Activated CD8-positive, alpha-beta memory T cell treated with anti-CD3 and anti-CD28 coated beads, Interleukin-2, amount 50 U/mL, for 4 hours (primary cell): ENCODE measurements at regions not wholly inside any gene's neighbourhood (a gene's known extent, or its start where the extent isn't known, plus 50 kb on each side); places are given as distances from the start of the nearest gene placed in this dataset.

ENCODE experiments used
- DNase-seq: peaks from one replicate; pipeline ENCODE4 v3.0.0-alpha.2; 2020

DNA sequence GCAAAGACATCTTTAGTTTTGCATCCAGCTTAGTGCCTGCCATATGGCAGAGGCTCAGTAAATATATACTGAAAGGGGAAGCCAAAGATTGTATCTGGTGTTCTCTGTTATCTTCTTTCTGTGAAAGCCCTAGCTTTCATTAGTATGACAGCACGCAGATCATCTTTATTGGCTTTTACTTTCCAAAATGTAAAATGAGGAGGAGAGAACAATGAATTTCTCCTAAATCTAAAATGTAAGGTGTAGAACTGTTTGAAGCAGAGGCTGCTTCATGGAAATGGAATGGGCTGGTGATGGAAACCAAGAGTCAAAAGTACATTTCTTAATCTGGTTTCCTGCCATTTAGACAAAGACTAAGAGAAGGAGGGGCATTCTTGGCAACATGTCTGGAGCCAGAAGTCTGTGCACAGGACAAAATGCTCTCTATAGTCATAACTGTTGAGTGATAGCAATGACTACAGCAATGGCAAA, 1029.9 kb upstream of the PIK3C3 start:
- no peak for DNase-seq

DNA sequence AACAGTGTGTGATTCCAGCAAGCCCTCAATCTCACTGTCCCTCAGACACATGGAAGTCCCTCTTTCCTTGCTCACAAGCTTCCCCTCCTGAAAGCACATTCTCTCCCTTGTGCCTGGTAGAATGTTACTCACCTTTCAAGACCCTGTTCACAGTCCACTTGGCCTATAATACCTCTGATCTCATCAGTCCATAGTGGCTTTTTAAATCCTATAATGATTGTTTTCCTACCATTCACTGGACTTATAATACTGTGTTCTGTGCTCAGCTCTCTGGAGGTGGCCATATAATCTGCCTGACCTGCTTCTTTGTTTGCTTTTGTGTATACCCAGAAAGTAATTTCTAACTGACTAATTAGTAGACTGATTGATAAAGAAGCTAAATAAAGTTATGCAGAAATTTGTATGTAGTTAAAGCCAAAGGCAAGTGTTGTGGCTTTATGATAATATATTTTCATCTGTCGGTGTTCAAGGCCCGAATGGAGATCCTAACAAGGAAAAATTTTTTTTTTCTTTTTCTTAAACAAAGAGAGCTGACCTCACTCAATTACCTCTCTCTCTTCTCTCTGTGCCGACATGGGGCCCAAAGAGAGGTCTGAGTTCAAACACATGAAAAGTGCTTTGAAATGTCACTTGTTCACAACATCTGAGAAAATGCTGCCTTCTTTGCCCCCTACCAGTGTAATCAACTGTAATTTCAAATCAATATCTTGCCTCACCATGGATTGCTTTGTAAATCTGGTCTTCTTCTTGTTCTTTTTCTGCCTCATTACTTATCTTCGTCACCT, 1033.0 kb upstream of the PIK3C3 start:
- DNase-seq = no peak

DNA sequence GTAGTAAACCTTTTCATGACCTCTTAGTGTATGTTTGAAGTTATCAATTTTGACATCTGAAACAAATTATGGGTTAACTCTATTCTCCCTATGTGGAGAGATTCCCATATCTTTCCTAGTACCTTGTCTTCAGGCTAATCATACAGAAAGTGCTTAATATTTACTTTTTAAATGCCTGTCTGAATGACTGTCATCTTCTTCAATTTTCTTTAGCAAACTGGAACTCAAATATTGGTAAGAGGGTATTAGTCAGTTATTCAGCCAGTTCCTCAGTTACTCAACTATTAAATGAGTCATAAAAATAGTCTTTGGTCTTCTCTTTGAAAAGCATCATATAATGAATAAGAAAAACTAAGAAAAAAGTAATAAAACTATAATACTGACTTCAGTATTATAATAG, 1038.0 kb upstream of the PIK3C3 start:
- DNase-seq = no peak

DNA sequence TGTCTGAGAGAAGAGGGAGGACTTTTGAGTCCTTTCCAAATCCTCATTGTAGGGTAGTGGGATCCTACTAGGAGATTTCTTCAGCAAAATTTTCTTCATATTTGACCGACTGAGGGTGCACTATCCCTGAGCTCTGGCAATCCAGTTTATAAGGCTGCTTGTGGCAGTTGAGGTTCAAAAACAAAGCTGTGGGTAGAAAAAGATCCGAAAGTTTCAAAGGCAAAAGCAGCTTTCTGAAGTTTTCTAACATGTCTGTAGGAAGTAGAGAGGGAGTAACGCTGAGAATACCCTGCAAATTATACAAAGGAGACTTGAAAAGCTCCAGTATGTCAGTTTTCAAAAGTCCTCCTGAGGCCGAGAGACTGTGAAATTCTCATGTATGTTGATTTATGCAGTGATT, 1039.3 kb upstream of the PIK3C3 start:
- no peak for DNase-seq

DNA sequence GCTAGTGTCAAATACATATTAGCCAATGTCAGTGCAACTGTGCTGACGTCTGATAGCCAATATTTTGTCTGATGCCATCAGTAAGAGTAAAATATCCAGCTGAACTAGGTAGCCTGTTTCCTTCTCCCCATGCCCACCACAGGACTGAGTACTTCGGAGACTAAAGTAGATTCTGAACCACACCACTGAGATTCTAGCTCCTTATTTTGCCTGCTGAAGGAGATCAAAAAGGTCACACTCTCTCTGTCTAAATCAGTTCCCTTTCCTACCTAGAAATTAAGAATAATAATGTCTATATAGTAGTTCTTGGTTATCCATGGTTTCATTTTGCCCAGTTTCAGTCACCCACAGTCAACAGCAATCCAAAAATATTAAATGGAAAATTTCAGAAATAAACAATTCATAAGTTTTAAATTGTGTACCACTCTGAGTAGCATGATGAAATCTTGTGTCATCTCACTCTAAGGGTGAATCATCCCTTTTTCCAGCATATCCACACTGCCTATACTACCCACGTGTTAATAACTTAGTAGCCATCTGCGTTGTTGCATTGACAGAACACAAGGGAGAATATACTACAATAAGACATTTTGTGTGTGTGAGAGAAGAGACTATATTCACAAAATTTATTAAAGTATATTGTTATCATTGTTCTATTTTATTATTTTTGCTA, 1043.3 kb upstream of the PIK3C3 start:
- no peak for DNase-seq

DNA sequence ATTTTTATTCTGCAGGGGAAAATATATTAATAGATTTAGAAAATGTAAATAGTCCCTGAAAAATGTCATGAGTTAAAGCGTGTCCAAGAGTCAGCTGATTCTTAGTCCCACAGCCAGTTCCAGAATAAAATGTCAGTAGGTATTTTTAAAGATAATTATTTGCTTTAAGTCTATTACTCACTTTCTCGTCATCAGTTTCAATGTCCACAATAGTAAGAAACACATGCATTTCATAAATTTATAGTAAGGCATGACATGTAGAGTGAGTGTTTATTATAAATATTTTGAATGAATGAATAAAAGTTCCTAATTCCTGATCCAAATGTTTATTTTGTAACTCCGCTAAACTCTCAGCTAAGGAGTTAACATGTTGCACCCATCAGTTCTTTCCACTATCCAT, 1044.0 kb upstream of the PIK3C3 start:
- no peak for DNase-seq

DNA sequence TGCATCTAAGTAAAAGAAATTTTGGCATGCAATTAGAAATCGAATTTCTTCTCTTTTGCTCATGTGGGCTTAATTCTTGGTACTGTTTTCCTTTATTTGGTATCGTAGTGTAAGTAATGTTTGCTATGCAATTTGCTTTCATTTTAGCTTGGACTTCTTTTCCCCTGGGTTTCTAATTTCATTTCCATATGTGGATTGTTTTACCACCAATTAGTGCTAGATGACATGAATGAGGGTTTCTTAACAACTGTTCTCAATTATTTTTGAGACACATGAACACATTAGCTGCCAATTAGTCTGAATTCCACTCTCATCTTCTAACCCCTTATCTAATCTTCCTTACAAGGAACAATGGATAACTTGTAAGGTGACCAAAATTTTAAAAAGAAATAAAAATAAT, 1047.2 kb upstream of the PIK3C3 start:
- DNase-seq = no peak

DNA sequence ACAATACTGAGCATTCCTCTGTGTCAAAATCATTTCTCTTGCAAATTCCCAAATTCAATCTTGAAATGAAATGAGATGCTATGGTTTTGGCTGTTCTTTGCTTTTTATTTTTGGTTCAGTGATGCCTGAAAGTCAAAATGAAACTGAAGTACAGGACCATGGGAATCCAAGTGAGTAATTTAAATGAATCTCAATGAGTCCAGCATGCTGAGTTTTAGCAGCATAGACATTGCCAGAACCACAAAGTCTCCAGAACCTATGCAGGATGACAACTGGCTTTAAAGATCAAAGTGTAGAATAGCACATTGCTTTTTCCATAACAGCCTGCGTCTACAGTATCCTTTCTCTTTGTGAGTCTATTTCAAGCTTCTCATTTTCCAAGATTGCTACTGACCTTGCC, 1050.7 kb upstream of the PIK3C3 start:
- DNase-seq = no peak

DNA sequence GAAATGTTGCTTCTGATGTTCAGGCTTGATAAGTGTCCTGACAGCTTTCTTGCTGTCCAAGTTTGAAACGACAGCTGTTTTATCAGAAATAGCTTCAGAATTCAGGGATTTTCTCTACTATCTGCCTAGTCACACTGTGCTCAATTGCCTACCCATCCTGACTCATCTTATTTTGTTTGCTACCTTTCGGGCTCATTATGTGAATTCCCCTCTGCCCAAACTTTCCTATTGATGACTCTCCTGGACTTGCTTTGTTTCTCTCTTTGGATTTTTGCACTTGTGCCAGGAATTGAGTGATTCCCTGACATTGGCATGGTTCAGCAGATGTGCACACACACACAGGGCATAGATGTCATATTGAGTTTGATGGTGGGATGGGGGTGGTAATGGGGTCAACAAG, 1052.6 kb upstream of the PIK3C3 start:
- no peak for DNase-seq

DNA sequence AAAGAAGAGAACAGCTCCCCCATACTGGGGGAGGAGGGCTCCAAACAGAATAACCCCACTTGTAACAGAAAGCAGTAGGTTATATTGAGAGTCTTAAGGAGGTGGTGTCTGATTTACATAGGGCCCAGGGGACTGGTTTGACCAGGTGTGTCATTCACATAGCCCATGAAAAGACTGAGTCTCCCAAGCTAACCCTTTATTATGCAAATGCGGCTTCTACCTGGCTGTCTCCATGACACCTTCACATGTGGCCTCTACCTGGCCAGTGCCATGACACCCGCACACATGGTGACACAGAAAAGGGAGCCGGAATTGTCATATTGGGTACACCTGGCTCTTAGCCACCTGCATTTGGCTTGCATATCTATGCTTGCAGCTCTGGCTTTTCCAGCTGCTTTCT, 1057.2 kb upstream of the PIK3C3 start:
- DNase-seq = no peak

DNA sequence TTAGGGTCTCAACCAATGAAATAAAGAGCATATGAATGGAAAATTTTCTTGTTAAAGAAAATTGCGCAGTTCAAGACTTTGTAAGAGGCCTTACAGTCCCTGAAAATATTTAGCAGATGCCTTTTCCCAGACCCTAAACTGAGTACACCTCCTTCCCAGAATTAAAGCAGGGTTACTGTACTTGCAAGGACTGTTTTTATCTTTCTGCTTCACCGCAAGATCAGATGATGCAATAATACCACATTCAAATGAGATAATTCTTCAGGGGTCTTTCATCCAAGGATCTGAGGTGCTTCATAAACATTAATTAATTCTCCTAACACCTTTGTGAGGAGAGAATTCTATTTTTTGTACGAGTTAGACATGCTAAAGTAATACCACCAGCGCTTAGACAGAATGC, 1071.8 kb upstream of the PIK3C3 start:
- DNase-seq = no peak

DNA sequence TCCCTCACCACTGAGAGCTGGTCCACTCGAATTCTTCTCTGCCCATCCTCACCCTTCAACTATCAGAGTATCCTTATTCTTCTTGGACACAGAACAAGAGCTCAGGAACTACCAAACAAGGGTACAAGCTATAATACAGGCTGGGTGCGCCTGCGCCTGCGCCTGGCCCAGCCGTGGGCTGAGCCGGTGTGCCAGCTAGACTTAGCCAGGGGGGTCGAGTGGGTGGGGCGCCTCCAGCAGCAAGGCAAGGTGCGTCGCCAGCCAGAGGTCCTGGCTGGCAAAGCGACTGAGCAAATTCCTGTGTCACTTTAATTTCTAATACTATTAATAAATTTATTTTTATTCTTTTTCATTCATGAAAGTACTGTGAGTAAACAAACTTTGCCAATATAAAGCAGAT, 1072.6 kb upstream of the PIK3C3 start:
- no peak for DNase-seq

DNA sequence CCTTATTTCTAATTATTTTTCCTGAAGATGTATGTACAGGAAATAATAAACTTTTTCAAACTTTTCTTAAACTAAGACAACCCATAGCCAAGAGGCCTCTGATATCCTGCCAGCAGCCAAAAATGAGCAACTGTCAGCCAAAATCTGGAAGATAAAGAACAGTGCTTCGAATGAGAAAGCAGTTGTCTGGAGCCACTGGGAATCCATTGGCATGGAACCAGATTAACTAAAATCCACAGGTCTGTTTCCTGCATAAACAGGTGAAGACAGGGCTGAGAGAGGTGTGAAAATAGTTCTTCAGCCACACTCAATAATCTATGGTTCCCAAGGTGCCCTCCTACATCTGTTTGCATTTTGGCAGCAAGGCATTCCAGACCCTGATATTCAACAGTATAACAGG, 1076.7 kb upstream of the PIK3C3 start:
- DNase-seq = no peak

DNA sequence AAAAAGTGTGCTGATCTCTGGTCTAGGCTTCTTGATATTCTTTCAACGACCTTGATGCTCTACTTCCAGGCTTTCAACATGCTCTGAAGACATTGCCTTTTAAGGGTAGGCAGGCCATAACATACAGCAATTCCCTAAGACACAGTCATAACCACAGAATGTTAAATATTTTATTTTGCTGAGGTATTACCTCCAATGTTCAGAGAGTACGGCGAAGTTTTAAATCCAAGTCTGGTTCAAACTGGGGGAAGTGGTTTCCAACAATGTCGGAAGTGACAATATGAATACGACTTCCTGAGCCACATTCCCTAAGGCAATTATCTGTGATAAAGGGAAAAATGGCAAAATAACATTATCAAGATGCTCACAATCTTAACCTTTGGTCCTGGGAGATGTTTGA, 1077.9 kb upstream of the PIK3C3 start:
- no peak for DNase-seq

DNA sequence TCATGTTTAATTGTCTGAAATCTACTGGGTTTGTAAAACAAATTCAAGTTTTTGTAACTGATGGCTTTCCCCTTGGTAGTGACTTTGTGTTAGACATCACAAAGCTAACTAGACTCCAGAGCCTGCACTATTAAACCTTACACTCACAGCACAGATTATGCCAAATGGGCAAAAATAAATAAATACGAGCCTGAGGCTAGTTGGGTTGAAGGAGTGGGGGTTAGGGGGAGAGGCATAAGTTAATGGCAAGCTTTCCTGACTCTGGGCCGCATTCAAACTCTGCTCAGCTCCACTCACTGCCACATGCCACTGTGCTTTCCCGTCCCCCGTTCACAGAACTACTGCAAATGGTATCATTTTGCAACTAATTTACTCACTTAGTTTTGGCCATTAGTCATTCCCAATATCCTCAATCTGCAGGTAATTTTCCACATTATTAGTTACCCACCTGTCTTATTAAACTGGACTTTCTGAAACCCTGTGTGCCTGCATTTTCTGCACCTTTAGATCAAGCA, 1079.9 kb upstream of the PIK3C3 start:
- DNase-seq = no peak

DNA sequence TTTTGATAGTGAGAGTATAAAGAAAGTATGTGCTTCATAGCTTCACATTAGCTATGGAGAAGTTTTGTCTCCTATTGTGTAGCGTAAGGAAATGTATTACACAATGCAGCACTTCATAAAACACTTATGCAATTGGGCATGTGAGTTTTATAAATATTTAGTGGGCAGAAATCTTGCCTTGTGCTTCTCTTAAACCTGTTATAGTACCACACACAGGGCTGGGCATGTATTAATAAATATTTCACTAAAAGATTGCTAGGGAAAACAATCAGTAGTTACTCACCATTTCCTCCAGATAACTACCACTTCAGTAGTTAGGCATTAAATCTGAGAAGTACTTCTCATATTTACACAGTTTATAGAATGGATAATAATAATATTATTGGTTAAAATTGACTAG, 1080.8 kb upstream of the PIK3C3 start:
- DNase-seq = no peak

DNA sequence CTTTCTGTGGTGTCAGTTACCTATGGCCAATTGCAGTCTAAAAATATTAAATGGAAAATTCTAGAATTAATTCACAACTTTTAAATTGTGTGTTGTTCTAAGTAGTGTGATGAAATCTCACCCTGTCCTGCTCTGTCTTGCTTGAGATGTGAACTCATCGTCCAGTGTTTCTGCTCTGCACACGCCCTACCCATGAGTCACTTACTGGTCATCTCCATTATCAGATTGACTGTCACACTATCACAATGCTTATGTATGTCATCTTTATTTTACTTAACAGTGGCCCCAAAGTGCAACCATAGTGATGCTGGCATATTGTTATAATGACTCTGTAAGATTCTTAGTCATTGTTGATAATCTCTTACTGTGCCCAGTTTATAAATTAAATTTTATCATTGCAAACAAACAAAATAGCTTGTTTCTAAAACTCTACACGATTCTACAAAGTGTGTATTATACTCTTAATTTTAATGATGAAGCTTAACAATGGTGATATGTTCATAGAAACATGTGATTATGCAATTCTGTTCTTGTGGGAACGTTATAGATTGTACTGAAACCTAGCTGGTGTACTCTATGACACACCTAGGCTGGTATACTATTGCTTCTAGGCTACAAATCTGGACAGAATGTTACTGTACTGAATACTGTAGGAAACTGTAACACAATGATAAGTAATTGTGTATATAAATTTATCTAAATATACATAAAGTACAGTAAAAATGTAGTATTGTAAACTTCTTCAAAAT, 1086.8 kb upstream of the PIK3C3 start:
- DNase-seq = no peak

DNA sequence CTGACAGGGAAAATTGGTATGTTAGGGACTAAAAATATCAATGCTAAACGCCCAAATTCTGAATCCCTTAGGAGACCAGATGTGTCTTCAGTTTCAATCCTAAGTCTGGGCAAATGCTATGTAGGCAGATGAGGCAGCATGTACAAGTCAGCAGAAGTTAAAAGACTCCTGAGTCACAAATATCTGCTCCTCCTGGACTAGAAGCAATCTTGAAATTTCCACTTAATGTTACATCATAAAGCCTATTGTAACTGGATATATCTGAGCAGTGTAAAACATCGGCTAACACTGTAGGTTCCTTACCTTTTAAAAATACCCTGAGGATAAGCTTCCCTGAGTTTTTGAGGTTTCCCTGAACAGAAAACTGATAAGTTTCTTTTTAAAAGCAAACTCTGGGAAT, 1087.6 kb upstream of the PIK3C3 start:
- DNase-seq = no peak

DNA sequence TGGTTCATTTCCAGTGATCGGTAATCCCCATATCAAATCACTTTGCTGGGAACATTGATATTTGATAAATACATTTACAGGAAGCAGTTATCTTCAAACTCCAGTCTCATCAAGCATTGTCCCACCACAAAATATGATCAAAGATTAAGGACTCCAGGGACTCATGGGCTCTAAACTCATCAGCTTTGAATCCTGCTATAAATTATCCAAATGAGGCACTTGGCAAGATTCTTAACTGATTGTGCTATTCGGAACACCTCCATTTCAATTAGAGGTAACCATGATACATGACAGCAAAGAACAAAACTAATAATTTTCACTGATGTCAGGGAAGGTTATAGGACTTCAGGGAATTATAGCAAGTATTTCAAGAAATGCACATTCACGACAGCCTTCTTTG, 1088.1 kb upstream of the PIK3C3 start:
- no peak for DNase-seq

DNA sequence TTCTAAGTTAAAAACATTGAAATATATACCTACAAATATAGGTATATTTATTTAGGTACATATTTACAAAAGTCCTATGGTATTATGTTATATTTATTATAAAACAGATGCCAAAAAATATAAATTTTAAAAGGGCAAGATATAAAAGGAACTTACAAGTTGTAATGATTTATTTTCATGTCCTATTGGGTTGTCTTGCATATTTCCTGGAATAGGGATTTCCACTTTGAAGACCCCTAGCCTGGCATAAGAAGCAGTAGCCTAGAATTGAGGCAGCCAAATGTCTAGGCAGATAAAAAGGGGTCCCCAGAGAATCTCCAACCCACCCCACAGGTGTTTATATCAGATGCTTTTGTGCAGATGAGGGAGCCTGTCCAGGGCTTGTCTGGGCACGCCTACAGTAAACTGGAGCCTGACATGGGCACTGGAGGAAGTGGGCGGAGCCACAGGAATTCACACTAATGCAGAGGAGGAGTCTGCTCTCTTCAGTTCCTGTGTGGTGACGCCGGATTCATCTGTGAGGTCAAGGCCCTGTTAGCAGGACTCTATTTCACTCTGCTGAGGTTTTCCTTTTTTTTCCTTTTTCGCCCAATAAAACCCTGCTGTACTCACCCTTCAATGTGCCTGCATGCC, 1088.9 kb upstream of the PIK3C3 start:
- no peak for DNase-seq

DNA sequence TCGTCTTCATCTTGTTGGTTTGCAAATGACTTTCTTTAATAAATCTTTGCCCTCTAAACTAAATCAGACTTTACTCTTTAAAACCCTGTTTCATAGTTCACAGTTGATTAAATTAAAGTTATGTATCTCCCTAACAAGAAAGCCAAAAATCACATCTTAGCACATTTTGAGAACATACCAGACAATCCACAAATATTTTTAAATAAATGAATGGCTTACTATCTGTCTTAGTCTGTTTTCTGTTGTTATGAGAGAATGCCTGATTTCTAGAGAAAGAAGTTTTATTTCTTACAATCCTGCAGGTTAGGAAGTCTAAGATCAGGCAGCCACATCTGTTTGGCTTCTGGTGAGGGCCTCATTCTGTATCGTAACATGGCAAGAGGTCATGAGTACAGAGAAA, 1090.2 kb upstream of the PIK3C3 start:
- DNase-seq = no peak

DNA sequence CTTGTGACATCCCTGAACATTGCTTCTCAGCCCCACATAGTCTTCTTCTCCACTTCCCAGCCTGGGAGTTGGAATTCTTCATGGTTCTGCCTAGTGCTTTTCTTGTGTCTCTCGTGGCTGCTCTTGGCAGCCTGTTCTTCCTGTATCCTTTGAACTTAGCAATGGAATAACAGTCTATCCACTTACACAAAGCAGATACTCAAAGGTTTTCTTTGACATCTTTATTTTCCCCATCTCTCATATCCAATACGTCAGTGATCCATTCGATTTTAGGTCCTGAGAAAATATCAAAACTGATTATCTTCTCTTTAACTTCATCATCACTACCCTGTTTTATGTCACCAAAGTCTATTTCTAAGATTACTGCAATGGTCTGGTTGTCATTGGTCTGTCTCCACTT, 1091.2 kb upstream of the PIK3C3 start:
- DNase-seq = no peak

DNA sequence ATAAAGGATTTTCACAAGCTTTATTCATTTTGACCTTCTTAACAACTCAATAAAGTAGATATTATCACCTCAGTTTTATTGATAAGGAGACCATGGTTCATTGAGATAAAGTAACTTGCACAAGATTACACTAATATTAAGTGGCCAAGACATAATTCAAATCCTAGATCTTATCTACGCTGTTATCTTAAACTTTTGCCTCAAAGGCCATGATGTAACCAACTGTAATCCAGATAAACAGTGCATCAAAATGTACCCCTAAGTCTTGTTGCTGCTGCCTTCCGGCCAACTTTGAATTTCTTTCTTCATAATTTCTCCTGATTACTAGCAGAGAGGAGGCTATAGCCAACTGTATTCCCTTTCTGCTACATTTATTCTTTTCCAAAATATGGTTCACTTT, 1094.8 kb upstream of the PIK3C3 start:
- DNase-seq = no peak
